Kidney tubule cell (primary cell): ENCODE measurements at regions not wholly inside any gene's neighbourhood (a gene's known extent, or its start where the extent isn't known, plus 50 kb on each side); places are given as distances from the start of the nearest gene placed in this dataset.
A peak's percentile ranks its signal among the peaks of the same experiment; 100 is the strongest.

ENCODE experiments used
- DNase-seq: peaks from one replicate; pipeline ENCODE4 v3.0.0-alpha.2; 2018; ENCODE audit warnings: low spot score

GRCh38 chr2:48912110-48912509, 156.6 kb upstream of the LHCGR start:
- no peak for DNase-seq

GRCh38 chr2:48910961-48911360, 155.4 kb upstream of the LHCGR start:
- DNase-seq = no peak

- no peak for DNase-seq
These were observed 151.1 kb upstream of the LHCGR start for GRCh38 chr2:48906633-48907032.

- DNase-seq = no peak
These were observed 150.2 kb upstream of the LHCGR start for GRCh38 chr2:48905696-48906095.

GRCh38 chr2:48902521-48902920, 147.0 kb upstream of the LHCGR start:
- DNase-seq = no peak

- no peak for DNase-seq
These were observed 145.9 kb upstream of the LHCGR start for GRCh38 chr2:48901416-48901815.

GRCh38 chr2:48901015-48901343, 145.5 kb upstream of the LHCGR start:
- DNase-seq = no peak

GRCh38 chr2:48900321-48901014, 144.9 kb upstream of the LHCGR start:
- DNase-seq = peak; percentile 37

GRCh38 chr2:48896870-48897269, 141.3 kb upstream of the LHCGR start:
- DNase-seq = no peak

- DNase-seq = no peak
These were observed 135.1 kb upstream of the LHCGR start for GRCh38 chr2:48890454-48891131.

GRCh38 chr2:48888066-48888465, 132.5 kb upstream of the LHCGR start:
- no peak for DNase-seq

- no peak for DNase-seq
These were observed 131.4 kb upstream of the LHCGR start for GRCh38 chr2:48886919-48887318.

- no peak for DNase-seq
These were observed 130.3 kb upstream of the LHCGR start for GRCh38 chr2:48885841-48886240.

- no peak for DNase-seq
These were observed 128.1 kb upstream of the LHCGR start for GRCh38 chr2:48883661-48884060.

GRCh38 chr2:48874282-48874681, 118.8 kb upstream of the LHCGR start:
- no peak for DNase-seq

- no peak for DNase-seq
These were observed 118.1 kb upstream of the LHCGR start for GRCh38 chr2:48873666-48874065.

GRCh38 chr2:48870942-48871341, 115.4 kb upstream of the LHCGR start:
- no peak for DNase-seq

GRCh38 chr2:48870503-48870902, 115.0 kb upstream of the LHCGR start:
- no peak for DNase-seq

GRCh38 chr2:48865704-48866103, 110.2 kb upstream of the LHCGR start:
- DNase-seq = no peak

GRCh38 chr2:48860380-48860779, 104.9 kb upstream of the LHCGR start:
- DNase-seq = no peak

GRCh38 chr2:48856657-48857056, 101.1 kb upstream of the LHCGR start:
- no peak for DNase-seq

GRCh38 chr2:48856144-48856543, 100.6 kb upstream of the LHCGR start:
- no peak for DNase-seq

GRCh38 chr2:48855142-48855541, 99.6 kb upstream of the LHCGR start:
- DNase-seq = no peak

GRCh38 chr2:48854681-48855080, 99.2 kb upstream of the LHCGR start:
- DNase-seq = no peak
